Glomerular visceral epithelial cell (primary cell): ENCODE measurements at regions not wholly inside any gene's neighbourhood (a gene's known extent, or its start where the extent isn't known, plus 50 kb on each side); places are given as distances from the start of the nearest gene placed in this dataset.

Source experiments
- DNase-seq: peaks from one replicate; pipeline ENCODE4 v3.0.0-alpha.2; 2016; ENCODE audit errors: extremely low spot score

GRCh38 chr10:29857843-29858701 is 201.3 kb downstream of the JCAD start:
- DNase-seq = peak; percentile 91

- no peak for DNase-seq
Observed at GRCh38 chr10:29856295-29856694, 203.1 kb downstream of the JCAD start.

GRCh38 chr10:29853913-29854312 is 205.5 kb downstream of the JCAD start:
- DNase-seq = no peak

- no peak for DNase-seq
Observed at GRCh38 chr10:29851241-29851640, 208.1 kb downstream of the JCAD start.

GRCh38 chr10:29850371-29850770 is 209.0 kb downstream of the JCAD start:
- DNase-seq = no peak

- DNase-seq = no peak
Observed at GRCh38 chr10:29849886-29850285, 209.5 kb downstream of the JCAD start.

GRCh38 chr10:29849126-29849833 is 210.1 kb downstream of the JCAD start:
- peak; percentile 70 for DNase-seq

GRCh38 chr10:29846881-29847280 is 212.1 kb upstream of the SVIL start:
- no peak for DNase-seq

- no peak for DNase-seq
Observed at GRCh38 chr10:29845166-29845565, 210.4 kb upstream of the SVIL start.

GRCh38 chr10:29843143-29843542 is 208.4 kb upstream of the SVIL start:
- no peak for DNase-seq

- peak; percentile 54 for DNase-seq
Observed at GRCh38 chr10:29841724-29842649, 207.2 kb upstream of the SVIL start.

- no peak for DNase-seq
Observed at GRCh38 chr10:29840516-29841276, 205.9 kb upstream of the SVIL start.

- no peak for DNase-seq
Observed at GRCh38 chr10:29839826-29840515, 205.2 kb upstream of the SVIL start.

GRCh38 chr10:29838539-29838938 is 203.8 kb upstream of the SVIL start:
- DNase-seq = no peak

GRCh38 chr10:29837586-29837985 is 202.8 kb upstream of the SVIL start:
- DNase-seq = no peak

- no peak for DNase-seq
Observed at GRCh38 chr10:29836396-29836795, 201.6 kb upstream of the SVIL start.

GRCh38 chr10:29835055-29835454 is 200.3 kb upstream of the SVIL start:
- DNase-seq = no peak

- DNase-seq = no peak
Observed at GRCh38 chr10:29830531-29831512, 196.1 kb upstream of the SVIL start.

- DNase-seq = no peak
Observed at GRCh38 chr10:29829776-29830175, 195.0 kb upstream of the SVIL start.
